ENCODE measurements at regions not wholly inside any gene's neighbourhood (a gene's known extent, or its start where the extent isn't known, plus 50 kb on each side); places are given as distances from the start of the nearest gene placed in this dataset.
"Not testable (repeated sequence)": the region's sequence is repeated elsewhere in the genome, so short reads cannot be mapped to it uniquely, and the experiment has no call there.

DNA sequence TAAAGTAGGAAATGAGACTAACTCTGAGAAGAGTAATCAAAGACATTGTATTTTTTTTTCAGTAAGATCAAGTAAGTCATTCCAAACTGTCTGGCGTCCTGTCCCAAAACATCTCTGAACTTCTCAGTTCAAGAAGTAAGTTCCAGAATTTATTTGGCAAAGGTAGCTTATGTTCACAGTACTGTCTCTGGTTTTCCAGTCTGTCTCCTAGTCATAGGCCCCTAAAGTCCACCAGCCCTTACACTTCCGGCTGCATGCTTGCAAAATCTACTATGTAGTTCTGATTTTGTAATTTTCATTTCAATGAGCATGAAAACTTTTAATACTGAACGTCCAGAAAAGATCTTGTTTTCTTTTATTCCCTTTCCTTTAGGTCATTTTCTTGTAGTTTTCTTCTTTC, 61.4 kb upstream of the S1PR1 start:
- no peak overlapping the region for H3K4me3 ChIP-seq (ENCODE audit: low read length)
- TF ChIP-seq, protein P1, sequence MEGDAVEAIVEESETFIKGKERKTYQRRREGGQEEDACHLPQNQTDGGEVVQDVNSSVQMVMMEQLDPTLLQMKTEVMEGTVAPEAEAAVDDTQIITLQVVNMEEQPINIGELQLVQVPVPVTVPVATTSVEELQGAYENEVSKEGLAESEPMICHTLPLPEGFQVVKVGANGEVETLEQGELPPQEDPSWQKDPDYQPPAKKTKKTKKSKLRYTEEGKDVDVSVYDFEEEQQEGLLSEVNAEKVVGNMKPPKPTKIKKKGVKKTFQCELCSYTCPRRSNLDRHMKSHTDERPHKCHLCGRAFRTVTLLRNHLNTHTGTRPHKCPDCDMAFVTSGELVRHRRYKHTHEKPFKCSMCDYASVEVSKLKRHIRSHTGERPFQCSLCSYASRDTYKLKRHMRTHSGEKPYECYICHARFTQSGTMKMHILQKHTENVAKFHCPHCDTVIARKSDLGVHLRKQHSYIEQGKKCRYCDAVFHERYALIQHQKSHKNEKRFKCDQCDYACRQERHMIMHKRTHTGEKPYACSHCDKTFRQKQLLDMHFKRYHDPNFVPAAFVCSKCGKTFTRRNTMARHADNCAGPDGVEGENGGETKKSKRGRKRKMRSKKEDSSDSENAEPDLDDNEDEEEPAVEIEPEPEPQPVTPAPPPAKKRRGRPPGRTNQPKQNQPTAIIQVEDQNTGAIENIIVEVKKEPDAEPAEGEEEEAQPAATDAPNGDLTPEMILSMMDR (conservative IDR thresholded peaks at IDR 0.05; ENCODE audit: low read depth, low read length) = no peak
- no peak for DNase-seq (ENCODE audit: low read depth)

DNA sequence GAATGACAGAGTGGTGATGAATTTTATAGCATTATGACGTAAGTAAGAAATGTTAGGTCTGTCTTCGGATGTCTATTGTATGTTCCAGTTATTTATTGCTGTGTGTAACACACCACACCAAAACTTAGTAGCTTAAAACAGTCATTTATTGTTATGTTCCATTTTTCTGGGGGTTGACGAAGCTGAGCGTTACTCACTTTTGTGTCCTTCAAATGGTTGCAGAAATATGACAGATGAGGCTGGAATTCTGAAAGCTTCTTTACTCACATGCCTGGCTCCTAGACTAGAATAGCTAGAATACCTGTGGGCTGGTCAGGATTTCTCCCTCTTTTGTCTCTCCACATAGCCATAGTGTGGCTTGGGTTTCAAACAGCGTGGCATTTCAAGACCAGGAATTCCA, 62.1 kb upstream of the S1PR1 start:
- no peak overlapping the region for H3K4me3 ChIP-seq (ENCODE audit: low read length)
- peak; percentile 34 for DNase-seq (ENCODE audit: low read depth)
- TF ChIP-seq, protein P1 (conservative IDR thresholded peaks at IDR 0.05; ENCODE audit: low read depth, low read length) = no peak

DNA sequence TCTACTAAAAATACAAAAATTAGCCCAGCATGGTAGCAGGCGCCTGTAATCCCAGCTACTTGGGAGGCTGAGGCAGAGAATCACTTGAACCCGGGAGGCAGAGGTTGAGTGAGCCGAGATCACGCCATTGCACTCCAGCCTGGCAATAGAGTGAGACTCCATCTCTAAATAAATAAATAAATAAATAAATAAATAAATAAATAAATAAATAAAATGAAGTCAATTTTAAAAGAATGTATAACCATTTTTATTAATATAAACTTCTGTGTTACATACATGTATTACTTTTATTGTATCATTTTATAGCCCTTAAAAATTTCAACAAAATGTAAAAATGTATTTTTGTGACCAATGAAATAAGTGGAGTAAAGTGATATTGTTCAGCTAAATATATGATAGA, 62.5 kb upstream of the S1PR1 start:
- not testable (repeated sequence) for DNase-seq (ENCODE audit: low read depth); H3K4me3 ChIP-seq (ENCODE audit: low read length)

DNA sequence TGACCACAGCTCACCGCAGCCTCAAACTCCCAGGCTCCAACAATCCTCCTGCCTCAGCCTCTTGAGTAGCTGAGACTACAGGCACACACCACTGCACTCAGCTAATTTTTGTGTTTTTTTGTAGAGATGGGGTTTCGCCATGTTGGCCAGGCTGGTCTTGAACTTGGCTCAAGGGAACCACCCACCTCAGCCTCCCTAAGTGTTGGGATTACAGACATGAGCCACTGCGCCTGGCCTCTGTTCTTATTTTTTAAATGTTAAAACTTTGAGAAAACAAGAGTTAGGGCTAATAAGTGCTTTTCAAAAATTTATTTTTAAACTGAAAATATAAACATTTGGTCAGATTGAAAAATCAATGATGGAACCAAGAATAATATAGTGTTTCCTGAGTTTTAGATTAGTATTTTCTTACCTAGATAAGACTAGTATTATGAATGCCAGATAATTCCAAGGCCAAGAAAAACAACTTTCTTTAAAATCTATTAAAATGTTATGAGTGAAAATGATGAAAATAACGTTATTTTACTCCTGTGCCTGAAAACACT, 66.2 kb upstream of the S1PR1 start:
- H3K4me3 ChIP-seq (ENCODE audit: low read length) = no peak overlapping the region
- no peak for DNase-seq (ENCODE audit: low read depth)

DNA sequence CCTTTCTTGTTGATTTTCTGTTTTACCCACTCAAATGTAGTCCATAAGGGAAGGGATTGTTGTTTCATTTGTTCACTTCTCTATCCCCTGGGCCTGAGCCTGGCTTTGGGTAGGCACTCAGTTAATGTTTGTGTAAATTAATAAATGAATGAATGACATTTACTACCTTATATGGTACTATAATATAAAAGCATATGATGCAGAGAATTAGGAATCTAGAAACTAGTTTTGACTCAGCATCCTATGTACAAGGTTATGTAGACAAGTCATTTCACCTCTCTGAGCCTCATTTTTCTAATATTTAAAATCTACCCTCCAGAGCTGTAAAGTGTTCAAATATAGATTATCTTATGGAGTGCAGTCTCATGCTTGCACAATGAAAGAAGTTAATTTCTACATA, 68.9 kb upstream of the S1PR1 start:
- TF ChIP-seq, protein P1 (conservative IDR thresholded peaks at IDR 0.05; ENCODE audit: low read depth, low read length) = no peak
- H3K4me3 ChIP-seq (ENCODE audit: low read length) = no peak overlapping the region
- DNase-seq (ENCODE audit: low read depth) = no peak

More for the DNA sequence above, 66.2 kb upstream of the S1PR1 start:
- TF ChIP-seq, protein P1 (conservative IDR thresholded peaks at IDR 0.05; ENCODE audit: low read depth, low read length) = no peak

DNA sequence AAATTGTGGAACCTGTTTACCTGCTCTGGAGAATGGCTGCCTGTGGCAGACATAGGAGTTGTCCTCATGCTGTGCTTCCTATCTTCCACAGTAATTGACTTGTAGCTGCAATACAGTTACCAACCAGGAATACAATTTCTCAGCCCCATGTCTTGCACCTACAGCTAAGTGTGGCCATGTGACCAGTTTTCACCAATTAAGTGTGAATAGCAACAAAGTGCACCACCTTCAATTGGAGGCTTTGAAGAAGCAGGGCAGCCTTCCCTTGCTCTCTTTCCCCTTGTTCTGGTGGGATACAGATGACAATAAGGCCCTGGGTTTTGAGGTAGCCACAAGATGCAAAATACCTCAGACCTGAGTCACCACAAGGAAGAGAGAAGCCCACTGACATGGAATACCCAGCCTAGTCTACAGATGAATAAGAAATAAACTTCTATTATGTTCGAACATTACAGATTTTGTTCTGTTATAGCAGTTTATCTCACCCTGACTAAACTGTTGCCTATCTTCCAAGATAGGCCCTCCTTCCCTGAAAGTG, 70.2 kb upstream of the S1PR1 start:
- TF ChIP-seq, protein P1 (conservative IDR thresholded peaks at IDR 0.05; ENCODE audit: low read depth, low read length) = no peak
- DNase-seq (ENCODE audit: low read depth) = no peak
- no peak overlapping the region for H3K4me3 ChIP-seq (ENCODE audit: low read length)

DNA sequence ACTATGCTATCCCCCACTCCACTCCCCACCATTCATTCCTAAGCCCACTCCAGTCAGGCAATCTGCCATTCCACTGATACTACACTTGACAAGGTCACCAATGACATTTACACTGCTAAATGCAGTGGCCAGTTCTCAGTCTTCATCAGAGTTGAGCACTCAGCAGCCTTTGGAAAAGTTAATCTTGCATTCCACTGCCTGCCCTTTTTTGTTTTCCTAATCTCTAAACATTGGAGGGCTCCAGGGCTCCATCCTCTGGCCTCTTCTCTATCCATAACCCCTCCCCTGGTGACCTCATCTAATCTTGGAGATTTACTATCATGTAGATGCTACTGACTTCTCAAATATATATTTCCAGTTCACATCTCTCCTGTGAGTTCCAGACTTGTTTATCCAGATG, 70.9 kb upstream of the S1PR1 start:
- no peak for DNase-seq (ENCODE audit: low read depth)
- H3K4me3 ChIP-seq (ENCODE audit: low read length) = no peak overlapping the region
- TF ChIP-seq, protein P1 (conservative IDR thresholded peaks at IDR 0.05; ENCODE audit: low read depth, low read length) = no peak

All from retinal pigment epithelial cell (primary cell).